Transverse colon (tissue), 4 donors: ENCODE measurements at regions not wholly inside any gene's neighbourhood (a gene's known extent, or its start where the extent isn't known, plus 50 kb on each side); places are given as distances from the start of the nearest gene placed in this dataset.

Experiments
- POLR2AphosphoS5 ChIP-seq, 3 donors: sonication (generic); formaldehyde crosslinking; IDR thresholded peaks; one replicate each; pipeline ENCODE4 v1.6.1; 2016; ENCODE audit warnings: antibody characterized with exemption in 3 of 3
- TF ChIP-seq, protein P1 (sequence below), 5 experiments: fragments of 200-600 bp in 3 of 5; fragments of 450-650 bp in 2 of 5; sonication (generic) in 3 of 5; IDR thresholded peaks; 1 replicate in 2 of 5; 2 replicates in 3 of 5; pipeline ENCODE4 v1.5.1; 2016 to 2017; ENCODE audit warnings: antibody characterized with exemption in 5 of 5, inconsistent platforms in 3 of 5, mild to moderate bottlenecking in 2 of 5, moderate library complexity in 1 of 5

DNA sequence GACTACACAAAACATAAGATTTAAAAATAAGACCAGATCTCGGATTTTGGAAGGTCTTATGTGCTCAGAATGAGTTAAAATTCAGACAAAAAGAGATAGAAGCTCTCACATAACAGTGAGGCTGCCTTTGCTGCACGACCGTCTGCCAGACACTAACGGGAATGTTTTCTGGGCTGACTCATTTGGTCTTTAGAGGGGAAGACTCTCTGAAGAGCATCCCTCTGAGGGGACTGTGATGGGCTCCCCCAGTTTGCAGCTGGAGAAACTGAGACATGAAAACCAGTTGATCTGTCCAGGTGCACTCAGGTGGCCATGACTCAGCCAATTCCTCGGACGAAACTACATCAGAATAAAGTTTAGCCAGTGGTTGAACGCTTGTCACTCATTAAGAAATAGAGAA lies 153.9 kb downstream of the RNASET2 start:
- TF ChIP-seq, protein P1, sequence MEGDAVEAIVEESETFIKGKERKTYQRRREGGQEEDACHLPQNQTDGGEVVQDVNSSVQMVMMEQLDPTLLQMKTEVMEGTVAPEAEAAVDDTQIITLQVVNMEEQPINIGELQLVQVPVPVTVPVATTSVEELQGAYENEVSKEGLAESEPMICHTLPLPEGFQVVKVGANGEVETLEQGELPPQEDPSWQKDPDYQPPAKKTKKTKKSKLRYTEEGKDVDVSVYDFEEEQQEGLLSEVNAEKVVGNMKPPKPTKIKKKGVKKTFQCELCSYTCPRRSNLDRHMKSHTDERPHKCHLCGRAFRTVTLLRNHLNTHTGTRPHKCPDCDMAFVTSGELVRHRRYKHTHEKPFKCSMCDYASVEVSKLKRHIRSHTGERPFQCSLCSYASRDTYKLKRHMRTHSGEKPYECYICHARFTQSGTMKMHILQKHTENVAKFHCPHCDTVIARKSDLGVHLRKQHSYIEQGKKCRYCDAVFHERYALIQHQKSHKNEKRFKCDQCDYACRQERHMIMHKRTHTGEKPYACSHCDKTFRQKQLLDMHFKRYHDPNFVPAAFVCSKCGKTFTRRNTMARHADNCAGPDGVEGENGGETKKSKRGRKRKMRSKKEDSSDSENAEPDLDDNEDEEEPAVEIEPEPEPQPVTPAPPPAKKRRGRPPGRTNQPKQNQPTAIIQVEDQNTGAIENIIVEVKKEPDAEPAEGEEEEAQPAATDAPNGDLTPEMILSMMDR (IDR thresholded peaks at IDR 0.05): no peak
- TF ChIP-seq POLR2AphosphoS5 (IDR thresholded peaks at IDR 0.05): no peak
